HG03060 (cell line): ENCODE measurements at regions not wholly inside any gene's neighbourhood (a gene's known extent, or its start where the extent isn't known, plus 50 kb on each side); places are given as distances from the start of the nearest gene placed in this dataset.

ENCODE experiments used
- ATAC-seq: cut with Tn5 transposase; IDR thresholded peaks from one replicate; pipeline ENCODE4 v1.9.1; 2021; ENCODE audit warnings: low read depth, moderate number of reproducible peaks; ENCODE audit not compliant: unreplicated experiment

- no peak for ATAC-seq
Measured at GRCh38 chr5:61993295-61993927, 312.6 kb upstream of the KIF2A start.

- no peak for ATAC-seq
Measured at GRCh38 chr5:61994171-61994570, 311.8 kb upstream of the KIF2A start.

GRCh38 chr5:61995486-61995885, 310.5 kb upstream of the KIF2A start:
- ATAC-seq, result no peak

GRCh38 chr5:61999371-61999770, 306.6 kb upstream of the KIF2A start:
- ATAC-seq, result no peak

- ATAC-seq, result no peak
Measured at GRCh38 chr5:62000646-62001045, 305.4 kb upstream of the KIF2A start.

GRCh38 chr5:62001640-62002039, 304.4 kb upstream of the KIF2A start:
- no peak for ATAC-seq

GRCh38 chr5:62002436-62002835, 303.6 kb upstream of the KIF2A start:
- no peak for ATAC-seq

GRCh38 chr5:62005551-62005950, 300.5 kb upstream of the KIF2A start:
- no peak for ATAC-seq

- no peak for ATAC-seq
Measured at GRCh38 chr5:62007457-62007856, 298.5 kb upstream of the KIF2A start.

GRCh38 chr5:62011089-62011664, 294.8 kb upstream of the KIF2A start:
- ATAC-seq, result no peak

- ATAC-seq, result no peak
Measured at GRCh38 chr5:62017092-62017491, 288.9 kb upstream of the KIF2A start.

- ATAC-seq, result no peak
Measured at GRCh38 chr5:62029303-62029702, 276.7 kb upstream of the KIF2A start.

- no peak for ATAC-seq
Measured at GRCh38 chr5:62030326-62030725, 275.7 kb upstream of the KIF2A start.

GRCh38 chr5:62038024-62038423, 268.0 kb upstream of the KIF2A start:
- no peak for ATAC-seq

GRCh38 chr5:62041156-62041756, 264.8 kb upstream of the KIF2A start:
- no peak for ATAC-seq

- no peak for ATAC-seq
Measured at GRCh38 chr5:62042007-62042406, 264.0 kb upstream of the KIF2A start.

GRCh38 chr5:62043289-62044280, 262.4 kb upstream of the KIF2A start:
- ATAC-seq, result no peak

GRCh38 chr5:62044989-62045388, 261.0 kb upstream of the KIF2A start:
- ATAC-seq, result no peak

GRCh38 chr5:62046191-62046590, 259.8 kb upstream of the KIF2A start:
- ATAC-seq, result no peak

GRCh38 chr5:62051747-62052146, 254.3 kb upstream of the KIF2A start:
- no peak for ATAC-seq

GRCh38 chr5:62059960-62060359, 246.0 kb upstream of the KIF2A start:
- ATAC-seq, result no peak
